Hepatocyte (in vitro differentiated cells): ENCODE measurements at regions not wholly inside any gene's neighbourhood (a gene's known extent, or its start where the extent isn't known, plus 50 kb on each side); places are given as distances from the start of the nearest gene placed in this dataset.

Source experiments
- CTCF ChIP-seq: fragments of 200-600 bp; sonication (generic); IDR thresholded peaks from 2 replicates; pipeline ENCODE4 v1.5.1; 2016; ENCODE audit warnings: antibody characterized with exemption, mild to moderate bottlenecking; ENCODE audit not compliant: poor library complexity
- EZH2 ChIP-seq: fragments of 200-600 bp; sonication (generic); IDR thresholded peaks from 2 replicates; pipeline ENCODE4 v1.6.1; 2016; ENCODE audit warnings: antibody characterized with exemption, mild to moderate bottlenecking, borderline replicate concordance

GRCh38 chr18:51655327-51655698 lies 457.8 kb upstream of the MEX3C start:
- TF ChIP-seq EZH2 (no peak), CTCF (no peak)
